HEK293T (cell line): ENCODE measurements at regions not wholly inside any gene's neighbourhood (a gene's known extent, or its start where the extent isn't known, plus 50 kb on each side); places are given as distances from the start of the nearest gene placed in this dataset.

Experiments
- ARNT ChIP-seq: fragments of 450-650 bp; IDR thresholded peaks from 2 replicates; pipeline ENCODE4 v1.6.1; 2017; ENCODE audit warnings: mild to moderate bottlenecking
- BHLHE40 ChIP-seq: fragments of 450-650 bp; IDR thresholded peaks from 2 replicates; pipeline ENCODE4 v1.6.1; 2016; ENCODE audit warnings: mild to moderate bottlenecking, moderate library complexity, borderline replicate concordance
- FOXA1 ChIP-seq: fragments of 450-650 bp; IDR thresholded peaks from 2 replicates; pipeline ENCODE4 v1.6.1; 2016; ENCODE audit warnings: mild to moderate bottlenecking
- FOXM1 ChIP-seq: fragments of 450-650 bp; IDR thresholded peaks from 2 replicates; pipeline ENCODE4 v1.6.1; 2017; ENCODE audit warnings: mild to moderate bottlenecking, borderline replicate concordance
- NFRKB ChIP-seq: fragments of 450-650 bp; IDR thresholded peaks from 2 replicates; pipeline ENCODE4 v1.6.1; 2016; ENCODE audit warnings: mild to moderate bottlenecking, moderate library complexity
- SP1 ChIP-seq: fragments of 450-650 bp; IDR thresholded peaks from 2 replicates; pipeline ENCODE4 v1.6.1; 2017
- SUZ12 ChIP-seq: fragments of 450-650 bp; IDR thresholded peaks from 2 replicates; pipeline ENCODE4 v1.6.1; 2016; ENCODE audit warnings: mild to moderate bottlenecking

- TF ChIP-seq BHLHE40: no peak
- TF ChIP-seq FOXA1: no peak
- no peak for TF ChIP-seq SUZ12
- TF ChIP-seq SP1: no peak
- TF ChIP-seq FOXM1: no peak
- no peak for TF ChIP-seq NFRKB
- no peak for TF ChIP-seq ARNT
Observed at GRCh38 chr4:137422666-137423065, 109.6 kb downstream of the PCDH18 start.
